NT2/D1 (cell line): ENCODE measurements at regions not wholly inside any gene's neighbourhood (a gene's known extent, or its start where the extent isn't known, plus 50 kb on each side); places are given as distances from the start of the nearest gene placed in this dataset.

ENCODE experiments used
- DNase-seq: peaks from one replicate; pipeline ENCODE4 v3.0.0-alpha.2; 2011; ENCODE audit warnings: low read depth, low spot score
- H3K27me3 ChIP-seq: 2 replicates; pipeline ENCODE4 v1.6.0; 2011; ENCODE audit warnings: mild to moderate bottlenecking; ENCODE audit not compliant: insufficient read length, insufficient read depth
- H3K36me3 ChIP-seq: 2 replicates; pipeline ENCODE4 v1.6.1; 2011; ENCODE audit warnings: mild to moderate bottlenecking, low read length, mixed read lengths; ENCODE audit not compliant: insufficient read depth, insufficient read length
- H3K4me1 ChIP-seq: 2 replicates; pipeline ENCODE4 v1.5.1; 2011; ENCODE audit not compliant: insufficient read depth, insufficient read length
- H3K4me3 ChIP-seq: 2 replicates; pipeline ENCODE4 v1.5.1; 2011; ENCODE audit warnings: low read depth; ENCODE audit not compliant: insufficient read length
- H3K9ac ChIP-seq: 2 replicates; pipeline ENCODE4 v1.6.0; 2011; ENCODE audit warnings: low read depth; ENCODE audit not compliant: insufficient read length
- H3K9me3 ChIP-seq: 2 replicates; pipeline ENCODE4 v1.5.1; 2011; ENCODE audit warnings: mild to moderate bottlenecking, low read length; ENCODE audit not compliant: insufficient read depth
- SUZ12 ChIP-seq: IDR thresholded peaks from 2 replicates; pipeline ENCODE4 v1.6.1; 2011; ENCODE audit not compliant: insufficient read length, insufficient read depth; ENCODE audit errors: extremely low read depth
- YY1 ChIP-seq: IDR thresholded peaks from 2 replicates; pipeline ENCODE4 v1.6.1; 2011; ENCODE audit not compliant: insufficient read length, insufficient read depth
- ZNF274 ChIP-seq: IDR thresholded peaks from 2 replicates; pipeline ENCODE4 v1.6.1; 2011; ENCODE audit warnings: mild to moderate bottlenecking, low read depth, low read length

- peaks cover 2% of the 10 kb centered on the region for H3K27me3 ChIP-seq
- H3K9me3 ChIP-seq: no peaks in the 10 kb centered on the region
- TF ChIP-seq SUZ12 (no peak), YY1 (no peak), ZNF274 (no peak)
- DNase-seq: no peak
- H3K4me3 ChIP-seq: no peak overlapping the region
- H3K4me1 ChIP-seq: no peaks in the 10 kb centered on the region
- no peaks in the 10 kb centered on the region for H3K36me3 ChIP-seq
- no peak overlapping the region for H3K9ac ChIP-seq
Observed at GRCh38 chr6:17035257-17036064, 66.4 kb upstream of the STMND1 start.

- H3K27me3 ChIP-seq: peaks cover 2% of the 10 kb centered on the region
- no peaks in the 10 kb centered on the region for H3K4me1 ChIP-seq
- DNase-seq: no peak
- no peak for TF ChIP-seq SUZ12
- TF ChIP-seq YY1: no peak
- TF ChIP-seq ZNF274: no peak
- no peak overlapping the region for H3K9ac ChIP-seq
- H3K4me3 ChIP-seq: no peak overlapping the region
- no peaks in the 10 kb centered on the region for H3K9me3 ChIP-seq
- no peaks in the 10 kb centered on the region for H3K36me3 ChIP-seq
Observed at GRCh38 chr6:17033746-17034145, 68.1 kb upstream of the STMND1 start.

- no peak overlapping the region for H3K4me3 ChIP-seq
- TF ChIP-seq ZNF274 (no peak), YY1 (no peak), SUZ12 (no peak)
- no peaks in the 10 kb centered on the region for H3K4me1 ChIP-seq
- H3K9me3 ChIP-seq: no peaks in the 10 kb centered on the region
- H3K36me3 ChIP-seq: no peaks in the 10 kb centered on the region
- DNase-seq: no peak
- H3K9ac ChIP-seq: no peak overlapping the region
- peaks cover 2% of the 10 kb centered on the region for H3K27me3 ChIP-seq
Observed at GRCh38 chr6:17032988-17033634, 68.7 kb upstream of the STMND1 start.

- Histone ChIP-seq H3K9ac (no peak overlapping the region), H3K27me3 (peaks cover 2% of the 10 kb centered on the region), H3K9me3 (peaks cover under 1% of the 10 kb centered on the region; the same call in 1 of the 2 replicates), H3K4me1 (no peaks in the 10 kb centered on the region), H3K4me3 (no peak overlapping the region), H3K36me3 (no peaks in the 10 kb centered on the region)
- TF ChIP-seq SUZ12: no peak
- no peak for TF ChIP-seq ZNF274
- no peak for TF ChIP-seq YY1
- no peak for DNase-seq
Observed at GRCh38 chr6:17032590-17032987, 69.3 kb upstream of the STMND1 start.

- peaks cover 5% of the 10 kb centered on the region; the same call in 1 of the 2 replicates for H3K9me3 ChIP-seq
- H3K36me3 ChIP-seq: no peaks in the 10 kb centered on the region
- H3K4me1 ChIP-seq: no peaks in the 10 kb centered on the region
- no peak overlapping the region for H3K4me3 ChIP-seq
- TF ChIP-seq ZNF274 (no peak), YY1 (no peak), SUZ12 (no peak)
- H3K27me3 ChIP-seq: peaks cover 2% of the 10 kb centered on the region
- DNase-seq: no peak
- H3K9ac ChIP-seq: no peak overlapping the region
Observed at GRCh38 chr6:17031961-17032360, 69.9 kb upstream of the STMND1 start.

- TF ChIP-seq YY1 (no peak), ZNF274 (no peak), SUZ12 (no peak)
- Histone ChIP-seq H3K9ac (no peak overlapping the region), H3K27me3 (no peaks in the 10 kb centered on the region), H3K9me3 (peaks cover 25% of the 10 kb centered on the region; the same call in 1 of the 2 replicates), H3K4me3 (no peak overlapping the region), H3K36me3 (no peaks in the 10 kb centered on the region), H3K4me1 (no peaks in the 10 kb centered on the region)
- no peak for DNase-seq
Observed at GRCh38 chr6:17027441-17027840, 74.4 kb upstream of the STMND1 start.

GRCh38 chr6:17022604-17023003, 79.2 kb upstream of the STMND1 start:
- Histone ChIP-seq H3K36me3 (no peaks in the 10 kb centered on the region), H3K9me3 (peaks cover 24% of the 10 kb centered on the region; the same call in 1 of the 2 replicates), H3K27me3 (no peaks in the 10 kb centered on the region), H3K4me3 (no peak overlapping the region), H3K9ac (no peak overlapping the region), H3K4me1 (no peaks in the 10 kb centered on the region)
- no peak for TF ChIP-seq YY1
- TF ChIP-seq SUZ12: no peak
- no peak for TF ChIP-seq ZNF274
- DNase-seq: no peak
